Heart left ventricle (tissue), 13 donors: ENCODE measurements at regions not wholly inside any gene's neighbourhood (a gene's known extent, or its start where the extent isn't known, plus 50 kb on each side); places are given as distances from the start of the nearest gene placed in this dataset.

Source experiments
- POLR2A ChIP-seq, 2 donors: fragments of 450-650 bp; IDR thresholded peaks; one replicate each; pipeline ENCODE4 v1.6.1; 2017; ENCODE audit warnings: antibody characterized with exemption in 2 of 2, mild to moderate bottlenecking in 2 of 2, moderate library complexity in 2 of 2
- TF ChIP-seq, protein P1 (sequence below), 12 donors: fragments of 200-600 bp; sonication (generic) in 4 of 12; IDR thresholded peaks; one replicate each; pipeline versions ENCODE4 v1.5.0 to v1.8.0; 2018 to 2022; ENCODE audit warnings: antibody characterized with exemption in 12 of 12, mild to moderate bottlenecking in 5 of 12
- donor health status: ischemic (EF 13 %, LVEDD 7.1; RV severe dilation, severe dysfunction).
- donor health status: DM: no; HTN: yes; CAD: no.
- donor health status: DM: no; HTN: no; CAD: no.
- donor health status: ischemic (EF 25% LVEDD 6.9; RV normal size, moderate dysfunction).
- donor health status: ischemic (EF 25% LVEDD 5.7; RV mildly dilated, moderate dysfunction).
- donor health status: ischemic (EF 35%, LVEDD 5.7; RV mildly dilated, moderate dysfunction).
- donor health status: nonischemic (EF 11% LVEDD 7.7; RV severe dilation, severe dysfunction).
- donor health status: DM: yes; HTN: yes; CAD: no.
- donor health status: PGD.
- donor health status: ischemic (EF 29% LVEDD 5.4; RV normal size, mild dysfunction).
- donor health status: nonischemic (EF 23%, LVEDD 6.1; RV moderate dilation, normal function).

- TF ChIP-seq, protein P1, sequence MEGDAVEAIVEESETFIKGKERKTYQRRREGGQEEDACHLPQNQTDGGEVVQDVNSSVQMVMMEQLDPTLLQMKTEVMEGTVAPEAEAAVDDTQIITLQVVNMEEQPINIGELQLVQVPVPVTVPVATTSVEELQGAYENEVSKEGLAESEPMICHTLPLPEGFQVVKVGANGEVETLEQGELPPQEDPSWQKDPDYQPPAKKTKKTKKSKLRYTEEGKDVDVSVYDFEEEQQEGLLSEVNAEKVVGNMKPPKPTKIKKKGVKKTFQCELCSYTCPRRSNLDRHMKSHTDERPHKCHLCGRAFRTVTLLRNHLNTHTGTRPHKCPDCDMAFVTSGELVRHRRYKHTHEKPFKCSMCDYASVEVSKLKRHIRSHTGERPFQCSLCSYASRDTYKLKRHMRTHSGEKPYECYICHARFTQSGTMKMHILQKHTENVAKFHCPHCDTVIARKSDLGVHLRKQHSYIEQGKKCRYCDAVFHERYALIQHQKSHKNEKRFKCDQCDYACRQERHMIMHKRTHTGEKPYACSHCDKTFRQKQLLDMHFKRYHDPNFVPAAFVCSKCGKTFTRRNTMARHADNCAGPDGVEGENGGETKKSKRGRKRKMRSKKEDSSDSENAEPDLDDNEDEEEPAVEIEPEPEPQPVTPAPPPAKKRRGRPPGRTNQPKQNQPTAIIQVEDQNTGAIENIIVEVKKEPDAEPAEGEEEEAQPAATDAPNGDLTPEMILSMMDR (IDR thresholded peaks at IDR 0.05), result no peak
- no peak for TF ChIP-seq POLR2A (IDR thresholded peaks at IDR 0.05)
Observed at GRCh38 chr3:159894386-159894785, 94.2 kb upstream of the IL12A start.
